GM12892 (cell line): ENCODE measurements at regions not wholly inside any gene's neighbourhood (a gene's known extent, or its start where the extent isn't known, plus 50 kb on each side); places are given as distances from the start of the nearest gene placed in this dataset.

Experiments used
- POLR2A ChIP-seq: IDR thresholded peaks from 2 replicates; pipeline ENCODE4 v1.6.1; 2011; ENCODE audit warnings: low read depth, low read length, control low read depth
- POLR2AphosphoS5 ChIP-seq: IDR thresholded peaks from 2 replicates; pipeline ENCODE4 v1.6.1; 2011; ENCODE audit warnings: low read depth, low read length, control low read depth

DNA sequence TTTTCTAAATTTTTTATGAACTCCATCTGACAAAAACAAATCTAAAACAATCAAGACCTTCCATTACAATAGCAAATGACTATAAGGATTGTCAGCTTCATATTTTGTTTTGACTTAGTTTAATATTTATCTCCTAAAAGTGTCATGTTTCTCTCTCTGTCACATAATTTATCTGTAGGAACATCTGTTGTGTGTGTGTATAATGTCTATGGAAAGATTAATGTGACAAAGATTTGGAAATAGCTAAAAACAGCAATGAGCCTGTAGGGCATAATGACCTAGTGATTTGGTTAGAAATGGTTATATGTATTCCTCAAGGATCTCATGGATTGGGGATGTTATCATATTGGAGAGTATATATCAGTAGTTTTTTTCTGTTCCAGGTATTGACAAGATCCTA is 69.6 kb upstream of the MDFIC start:
- TF ChIP-seq POLR2AphosphoS5 (no peak), POLR2A (no peak)
